ENCODE measurements at regions not wholly inside any gene's neighbourhood (a gene's known extent, or its start where the extent isn't known, plus 50 kb on each side); places are given as distances from the start of the nearest gene placed in this dataset.

DNA sequence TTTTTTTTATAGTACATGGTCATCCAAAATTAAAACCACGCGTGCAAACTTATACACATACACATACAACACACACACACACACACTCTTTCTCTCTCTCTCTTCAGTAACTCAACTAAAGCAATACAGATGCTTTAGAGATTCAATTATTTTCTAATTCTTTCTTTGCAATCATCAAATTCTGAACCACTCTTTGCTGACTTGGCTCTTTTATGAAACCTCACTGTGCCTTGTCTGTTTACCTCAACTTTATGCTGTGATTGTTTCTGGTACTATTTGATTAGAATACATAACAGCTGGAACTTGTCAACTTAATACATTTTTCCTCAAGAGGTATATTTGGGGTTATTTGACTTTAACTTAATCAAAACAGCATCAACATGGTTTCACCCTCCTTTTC lies 1309.7 kb downstream of the ROBO2 start:
- H3K4me1 Mint-ChIP-seq: peaks cover 12% of the 10 kb centered on the region
- H3K36me3 Mint-ChIP-seq: no peaks in the 10 kb centered on the region
- H3K27ac Mint-ChIP-seq: no peak overlapping the region
- no peaks in the 10 kb centered on the region for H3K27me3 Mint-ChIP-seq (ENCODE audit: low read depth)
- TF ChIP-seq, protein P1, sequence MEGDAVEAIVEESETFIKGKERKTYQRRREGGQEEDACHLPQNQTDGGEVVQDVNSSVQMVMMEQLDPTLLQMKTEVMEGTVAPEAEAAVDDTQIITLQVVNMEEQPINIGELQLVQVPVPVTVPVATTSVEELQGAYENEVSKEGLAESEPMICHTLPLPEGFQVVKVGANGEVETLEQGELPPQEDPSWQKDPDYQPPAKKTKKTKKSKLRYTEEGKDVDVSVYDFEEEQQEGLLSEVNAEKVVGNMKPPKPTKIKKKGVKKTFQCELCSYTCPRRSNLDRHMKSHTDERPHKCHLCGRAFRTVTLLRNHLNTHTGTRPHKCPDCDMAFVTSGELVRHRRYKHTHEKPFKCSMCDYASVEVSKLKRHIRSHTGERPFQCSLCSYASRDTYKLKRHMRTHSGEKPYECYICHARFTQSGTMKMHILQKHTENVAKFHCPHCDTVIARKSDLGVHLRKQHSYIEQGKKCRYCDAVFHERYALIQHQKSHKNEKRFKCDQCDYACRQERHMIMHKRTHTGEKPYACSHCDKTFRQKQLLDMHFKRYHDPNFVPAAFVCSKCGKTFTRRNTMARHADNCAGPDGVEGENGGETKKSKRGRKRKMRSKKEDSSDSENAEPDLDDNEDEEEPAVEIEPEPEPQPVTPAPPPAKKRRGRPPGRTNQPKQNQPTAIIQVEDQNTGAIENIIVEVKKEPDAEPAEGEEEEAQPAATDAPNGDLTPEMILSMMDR (IDR thresholded peaks at IDR 0.05; ENCODE audit: unreplicated experiment): no peak
- no peak for DNase-seq (ENCODE audit: low spot score in 2 of 2, unreplicated experiment in 2 of 2)
- H3K9me3 Mint-ChIP-seq: no peaks in the 10 kb centered on the region
- H3K4me3 Mint-ChIP-seq: no peak overlapping the region

DNA sequence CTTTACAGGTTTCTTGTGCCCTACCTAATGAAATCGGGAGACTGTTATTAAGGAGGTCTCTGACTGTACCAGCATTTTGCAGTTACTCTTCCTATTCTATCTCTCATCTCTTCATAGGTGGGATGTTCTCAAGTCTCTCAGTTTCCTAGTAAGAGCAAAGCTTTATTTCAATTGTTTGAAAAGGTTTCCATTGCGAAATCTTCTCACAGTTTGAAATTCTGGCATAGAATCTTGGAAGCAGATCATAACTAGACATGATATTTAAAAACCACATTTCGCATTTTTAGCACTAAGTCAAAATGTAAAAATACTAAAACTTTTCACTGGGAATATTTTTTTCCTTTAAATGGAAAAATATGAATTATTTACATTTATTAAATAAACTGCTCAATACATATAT lies 1311.4 kb downstream of the ROBO2 start:
- peaks cover 12% of the 10 kb centered on the region for H3K4me1 Mint-ChIP-seq
- TF ChIP-seq, protein P1 (IDR thresholded peaks at IDR 0.05; ENCODE audit: unreplicated experiment): no peak
- DNase-seq (ENCODE audit: low spot score in 2 of 2, unreplicated experiment in 2 of 2): no peak
- H3K36me3 Mint-ChIP-seq: no peaks in the 10 kb centered on the region
- no peak overlapping the region for H3K27ac Mint-ChIP-seq
- no peaks in the 10 kb centered on the region for H3K27me3 Mint-ChIP-seq (ENCODE audit: low read depth)
- no peaks in the 10 kb centered on the region for H3K9me3 Mint-ChIP-seq
- H3K4me3 Mint-ChIP-seq: no peak overlapping the region

DNA sequence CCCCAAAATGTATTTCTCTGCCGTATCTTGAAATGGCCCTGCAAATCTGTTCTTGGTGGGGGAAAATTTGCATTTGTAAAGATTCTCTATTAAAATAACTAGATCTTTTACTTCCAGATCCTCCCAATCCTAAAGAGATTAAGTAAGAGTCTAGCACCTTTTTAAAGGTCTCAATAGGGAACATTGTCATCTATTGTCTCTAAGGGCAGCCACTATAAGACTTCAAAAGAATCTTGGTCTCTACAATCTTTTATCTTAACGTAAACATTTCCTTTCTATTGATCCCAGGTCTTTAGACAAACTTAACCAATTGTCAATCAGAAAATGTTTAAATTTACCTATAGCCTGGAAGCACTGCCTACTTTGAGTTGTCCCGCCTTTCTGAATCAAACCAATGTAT lies 1313.3 kb downstream of the ROBO2 start:
- Mint-ChIP-seq H3K36me3 (no peaks in the 10 kb centered on the region), H3K4me3 (no peak overlapping the region), H3K27me3 (ENCODE audit: low read depth) (no peaks in the 10 kb centered on the region), H3K9me3 (no peaks in the 10 kb centered on the region), H3K4me1 (peaks cover 12% of the 10 kb centered on the region), H3K27ac (no peak overlapping the region)
- no peak for DNase-seq (ENCODE audit: low spot score in 2 of 2, unreplicated experiment in 2 of 2)
- TF ChIP-seq, protein P1 (IDR thresholded peaks at IDR 0.05; ENCODE audit: unreplicated experiment): no peak

DNA sequence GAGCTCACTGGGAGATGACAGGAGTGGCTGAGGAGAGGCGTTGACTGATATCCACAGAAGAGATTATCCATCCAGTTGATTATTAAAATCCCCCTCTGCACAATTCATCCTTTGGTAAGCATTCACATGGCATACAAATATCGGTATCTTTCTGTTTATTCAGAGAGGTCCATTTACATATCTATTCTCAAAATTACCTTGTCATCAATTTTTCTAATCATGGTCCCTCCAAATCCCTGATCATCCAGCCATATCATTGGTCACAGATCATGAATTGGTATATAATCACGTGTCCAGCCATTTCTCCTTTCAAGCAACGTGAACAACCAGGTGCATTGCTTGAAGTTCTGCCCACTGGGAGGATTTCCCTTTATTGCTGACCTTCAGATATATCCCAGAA lies 1321.0 kb downstream of the ROBO2 start:
- TF ChIP-seq, protein P1 (IDR thresholded peaks at IDR 0.05; ENCODE audit: unreplicated experiment): no peak
- DNase-seq (ENCODE audit: low spot score in 2 of 2, unreplicated experiment in 2 of 2): no peak
- no peaks in the 10 kb centered on the region for H3K36me3 Mint-ChIP-seq
- H3K27ac Mint-ChIP-seq: no peak overlapping the region
- H3K9me3 Mint-ChIP-seq: peaks cover 12% of the 10 kb centered on the region
- H3K27me3 Mint-ChIP-seq (ENCODE audit: low read depth): no peaks in the 10 kb centered on the region
- no peak overlapping the region for H3K4me3 Mint-ChIP-seq
- H3K4me1 Mint-ChIP-seq: no peaks in the 10 kb centered on the region

DNA sequence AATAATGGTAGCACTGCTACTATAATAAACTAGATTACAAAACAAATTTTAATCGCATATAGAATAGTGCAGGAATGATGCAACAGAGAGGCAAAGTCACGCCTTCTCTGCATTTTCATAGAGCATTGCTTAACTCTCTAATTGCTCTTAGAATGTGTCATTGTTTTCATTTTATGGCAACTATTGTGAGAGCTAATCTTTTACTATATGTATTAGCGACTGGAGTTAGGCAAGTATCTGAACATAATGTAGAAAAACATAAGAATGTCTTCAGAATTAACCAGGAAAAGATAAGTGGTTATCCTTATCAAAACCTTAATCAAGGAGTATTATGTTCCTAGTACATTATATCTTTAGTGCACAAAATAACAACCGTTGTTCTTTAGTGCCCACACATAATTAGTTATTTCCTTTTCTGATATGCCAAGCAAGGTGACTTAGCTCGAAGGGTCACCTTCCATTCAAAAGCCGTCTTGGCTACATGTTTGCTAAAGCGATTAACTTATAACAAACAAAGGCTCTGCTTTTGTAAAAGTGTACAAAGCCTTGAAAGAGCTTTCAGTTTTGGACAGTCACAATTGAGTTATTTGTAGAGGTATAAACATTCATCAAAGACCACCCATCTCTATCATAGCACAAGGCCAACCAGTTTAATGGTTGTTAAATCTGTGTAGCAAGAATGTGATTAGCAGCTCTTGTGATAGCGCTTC lies 1328.9 kb downstream of the ROBO2 start:
- peaks cover 2% of the 10 kb centered on the region for H3K4me1 Mint-ChIP-seq
- no peaks in the 10 kb centered on the region for H3K9me3 Mint-ChIP-seq
- no peaks in the 10 kb centered on the region for H3K36me3 Mint-ChIP-seq
- TF ChIP-seq, protein P1 (IDR thresholded peaks at IDR 0.05; ENCODE audit: unreplicated experiment): no peak
- H3K4me3 Mint-ChIP-seq: no peak overlapping the region
- H3K27me3 Mint-ChIP-seq (ENCODE audit: low read depth): no peaks in the 10 kb centered on the region
- DNase-seq (ENCODE audit: low spot score in 2 of 2, unreplicated experiment in 2 of 2): no peak
- no peak overlapping the region for H3K27ac Mint-ChIP-seq

Measured in mesothelial cell of epicardium (in vitro differentiated cells).